ENCODE measurements at regions not wholly inside any gene's neighbourhood (a gene's known extent, or its start where the extent isn't known, plus 50 kb on each side); places are given as distances from the start of the nearest gene placed in this dataset.

- DNase-seq = no peak
Measured at GRCh38 chr7:110105307-110105706, 985.6 kb upstream of the LRRN3 start.

DNA sequence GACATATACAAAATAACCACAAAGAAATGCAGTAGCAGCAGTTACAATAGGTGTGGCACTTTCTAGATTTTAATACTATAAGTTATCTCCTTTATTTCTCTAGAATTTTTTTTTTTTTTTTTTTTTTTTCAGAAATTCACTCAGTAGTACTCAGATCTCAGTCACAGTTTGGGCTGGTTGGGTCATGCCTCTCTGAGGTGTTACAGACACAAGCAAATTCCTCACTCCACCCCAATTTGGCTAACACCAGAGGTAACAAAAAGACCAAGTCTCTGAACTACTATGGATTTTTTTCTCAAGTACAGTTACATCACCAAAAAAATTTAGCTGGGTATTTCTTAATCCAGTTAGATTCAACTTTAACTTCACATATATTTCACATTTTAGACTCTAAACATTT lies 985.1 kb upstream of the LRRN3 start:
- no peak for DNase-seq

DNA sequence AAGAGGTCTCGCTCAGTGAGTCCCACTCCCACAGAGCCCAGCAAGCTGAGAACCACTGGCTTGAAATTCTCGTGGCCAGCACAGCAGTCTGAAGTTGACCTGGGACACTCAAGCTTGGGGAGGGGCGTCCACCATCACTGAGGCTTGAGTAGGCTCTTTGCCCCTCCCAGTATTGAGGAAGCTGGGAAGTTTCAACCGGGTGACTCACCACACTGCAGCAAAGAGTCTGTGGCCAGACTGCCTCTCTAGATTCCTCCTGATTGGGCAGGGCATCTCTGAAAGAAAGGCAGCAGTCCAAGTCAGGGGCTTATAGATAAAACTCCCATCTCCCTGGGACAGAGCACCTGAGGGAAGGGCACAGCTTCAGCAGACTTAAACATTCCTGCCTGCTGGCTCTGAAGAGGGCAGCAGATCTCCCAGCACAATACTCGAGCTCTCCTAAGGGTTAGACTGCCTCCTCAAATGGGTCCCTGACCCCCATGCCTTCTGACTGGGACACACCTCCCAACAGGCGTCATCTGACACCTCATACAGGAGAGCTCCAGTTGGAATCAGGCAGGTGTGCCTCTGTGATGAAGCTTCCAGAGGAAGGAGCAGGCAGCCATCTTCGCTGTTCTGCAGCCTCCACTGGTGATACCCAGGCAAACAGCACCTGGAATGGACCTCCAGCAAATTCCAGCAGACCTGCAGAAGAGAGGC lies 970.9 kb upstream of the LRRN3 start:
- DNase-seq = no peak

DNA sequence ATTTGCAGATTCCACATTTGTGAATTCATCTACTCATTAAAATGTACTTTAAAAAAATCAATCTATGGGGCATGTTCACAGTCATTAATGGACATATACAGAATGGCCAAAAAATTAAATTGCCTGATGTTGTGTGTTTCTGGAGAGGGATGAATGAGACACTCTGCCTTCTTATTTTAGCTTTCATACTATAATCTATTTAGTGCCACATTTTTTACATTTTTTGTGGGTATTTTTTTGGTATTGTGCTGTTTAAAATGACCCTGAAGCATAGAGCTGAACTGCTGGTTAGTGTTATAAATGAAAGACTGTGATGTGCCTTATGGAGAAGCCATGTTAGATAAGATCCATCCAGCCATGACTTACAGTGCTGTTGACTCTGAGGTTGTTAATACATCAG lies 961.8 kb upstream of the LRRN3 start:
- no peak for DNase-seq

DNA sequence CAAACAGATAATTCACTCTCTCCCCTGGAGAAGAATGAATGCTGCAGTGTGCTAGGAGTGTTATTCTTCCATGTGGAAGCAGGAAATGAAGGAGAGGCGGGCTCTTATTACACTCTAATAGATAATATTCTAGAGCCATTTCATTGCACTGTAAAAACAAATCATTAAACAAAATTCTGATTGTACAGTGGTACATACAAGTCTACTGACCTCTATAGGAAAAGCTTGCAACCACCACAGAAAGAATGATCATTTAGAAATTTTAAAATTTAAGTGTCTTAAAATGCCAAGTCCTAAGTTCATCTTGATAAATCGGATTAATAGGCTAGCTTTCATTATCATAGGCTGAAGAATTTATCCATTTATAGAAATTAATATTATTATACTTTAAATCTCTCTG lies 960.3 kb upstream of the LRRN3 start:
- DNase-seq = no peak

- no peak for DNase-seq
Measured at GRCh38 chr7:110131344-110131743, 959.6 kb upstream of the LRRN3 start.

DNA sequence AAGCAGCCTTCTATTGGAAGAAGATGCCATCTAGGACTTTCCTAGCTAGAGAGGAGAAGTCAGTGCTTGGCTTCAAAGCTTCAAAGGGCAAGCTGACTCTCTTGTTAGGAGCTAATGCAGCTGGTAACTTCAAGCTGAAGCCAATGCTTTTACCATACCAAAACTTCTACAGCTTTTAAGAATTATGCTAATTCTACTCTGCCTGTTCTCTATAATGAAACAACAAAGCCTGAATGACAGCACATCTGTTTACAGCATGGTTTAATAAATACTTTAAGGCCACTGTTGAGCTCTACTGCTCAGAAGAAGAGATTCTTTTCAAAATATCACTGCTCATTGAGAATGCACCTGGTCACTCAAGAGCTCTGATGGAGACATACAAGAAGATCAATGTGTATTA lies 951.9 kb upstream of the LRRN3 start:
- no peak for DNase-seq

GRCh38 chr7:110142939-110143526 lies 947.9 kb upstream of the LRRN3 start:
- no peak for DNase-seq

- DNase-seq = no peak
Measured at GRCh38 chr7:110144599-110144998, 946.3 kb upstream of the LRRN3 start.

DNA sequence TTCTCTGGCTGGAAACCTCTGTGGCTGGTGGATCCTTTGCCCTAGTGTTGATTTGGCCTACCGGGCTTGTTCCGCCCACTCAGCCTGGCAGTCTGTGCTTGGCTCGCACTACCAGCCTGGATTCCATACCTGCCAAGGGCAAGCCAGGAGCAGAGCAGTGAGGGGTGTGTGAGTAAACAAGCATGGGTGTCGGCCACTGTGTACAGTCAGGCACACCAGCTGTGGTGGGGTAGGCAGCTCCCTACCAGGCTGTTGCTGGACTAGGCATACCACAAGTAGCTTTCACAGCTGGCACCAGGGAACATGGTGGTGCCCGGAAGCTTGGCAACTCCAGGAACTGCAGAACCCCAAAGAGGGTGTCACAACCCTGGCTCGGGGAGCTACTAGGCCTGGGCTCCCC lies 942.9 kb upstream of the LRRN3 start:
- DNase-seq = no peak

DNA sequence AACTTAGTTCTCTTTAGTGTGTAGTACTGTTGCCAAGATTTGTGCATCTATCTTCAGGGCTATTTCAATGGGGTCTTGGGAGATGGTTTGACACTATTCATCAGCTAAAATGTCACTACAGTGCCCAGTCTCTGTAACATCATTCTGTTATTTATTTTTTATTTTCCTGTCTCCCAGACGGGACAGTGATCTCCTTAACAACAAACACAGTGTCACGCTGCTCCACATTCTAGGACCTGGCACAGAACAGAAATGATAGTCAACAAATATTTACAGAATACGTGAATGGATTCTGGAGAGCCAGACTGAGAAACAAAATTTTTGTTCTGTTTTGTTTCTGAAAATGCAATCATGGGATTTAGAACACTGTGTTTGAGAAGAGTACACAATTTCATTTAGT lies 937.7 kb upstream of the LRRN3 start:
- DNase-seq = no peak

GRCh38 chr7:110156511-110156910 lies 934.4 kb upstream of the LRRN3 start:
- DNase-seq = no peak

DNA sequence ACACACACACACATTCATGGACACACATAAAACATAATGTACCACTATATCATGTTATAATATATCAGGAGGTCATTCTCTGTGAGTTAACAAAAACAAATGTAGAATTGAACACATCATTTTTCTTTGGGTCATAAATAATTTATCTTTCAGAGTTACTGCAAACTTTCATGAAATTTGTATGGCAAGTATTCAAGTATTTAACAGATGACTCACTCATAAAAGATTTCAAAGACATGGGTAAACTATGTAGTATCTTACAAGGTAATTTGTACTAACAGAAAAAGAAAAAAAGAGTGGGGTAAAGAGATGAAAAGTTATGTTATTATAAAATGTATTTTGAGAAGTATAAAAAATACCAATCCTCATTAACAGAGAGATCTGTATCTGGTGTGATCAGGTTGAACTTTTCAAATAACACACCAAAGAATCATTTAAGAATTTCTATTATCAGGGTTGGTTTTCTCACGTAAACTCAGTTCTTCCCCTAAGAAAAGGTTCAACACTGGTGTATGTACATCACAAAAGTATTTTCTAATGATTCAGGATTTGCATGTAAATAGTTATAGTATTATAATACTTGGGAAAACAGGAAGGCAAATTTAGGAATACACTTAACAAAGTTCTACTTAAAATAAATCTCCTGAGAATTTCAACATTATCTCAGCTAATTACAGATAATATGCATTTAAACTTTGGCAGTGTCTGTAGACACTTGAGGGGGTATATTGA lies 933.1 kb upstream of the LRRN3 start:
- no peak for DNase-seq

DNA sequence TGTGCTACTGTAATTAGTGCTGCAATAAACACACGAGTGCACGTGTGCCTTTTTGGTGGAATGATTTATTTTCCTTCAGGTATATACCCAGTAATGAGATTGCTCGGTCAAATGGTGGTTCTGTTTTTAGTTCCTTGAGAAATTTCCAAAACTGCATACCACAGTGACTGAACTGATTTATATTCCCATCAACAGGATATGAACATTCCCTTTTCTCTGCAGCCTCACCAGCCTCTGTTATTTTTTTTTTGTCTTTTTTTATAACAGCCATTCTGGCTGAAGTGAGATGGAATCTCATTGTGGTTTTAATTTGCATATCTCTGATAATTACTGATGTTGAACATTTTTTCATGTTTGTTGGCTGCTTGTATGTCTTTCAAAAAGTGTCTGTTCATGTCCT lies 922.9 kb upstream of the LRRN3 start:
- no peak for DNase-seq

DNA sequence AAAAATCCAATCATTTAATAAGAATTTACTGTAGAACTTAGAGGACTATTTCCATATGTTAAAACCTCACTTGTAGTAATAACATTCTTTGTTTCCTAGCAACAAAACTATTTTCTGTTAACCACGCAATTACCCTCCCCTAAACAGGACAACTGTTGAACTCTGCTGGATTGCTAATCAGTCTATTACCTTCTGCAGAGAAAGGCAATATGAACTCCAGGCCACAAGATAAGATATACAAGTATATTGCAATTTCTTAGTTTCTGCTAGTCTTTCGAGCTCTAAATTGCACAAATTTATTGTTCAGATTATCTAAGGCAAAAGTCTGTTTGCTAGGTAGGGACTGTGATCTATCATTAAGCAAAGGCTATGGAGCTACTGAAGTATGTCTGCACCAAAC lies 920.1 kb upstream of the LRRN3 start:
- DNase-seq = no peak

GRCh38 chr7:110177463-110177862 lies 913.5 kb upstream of the LRRN3 start:
- DNase-seq = no peak

DNA sequence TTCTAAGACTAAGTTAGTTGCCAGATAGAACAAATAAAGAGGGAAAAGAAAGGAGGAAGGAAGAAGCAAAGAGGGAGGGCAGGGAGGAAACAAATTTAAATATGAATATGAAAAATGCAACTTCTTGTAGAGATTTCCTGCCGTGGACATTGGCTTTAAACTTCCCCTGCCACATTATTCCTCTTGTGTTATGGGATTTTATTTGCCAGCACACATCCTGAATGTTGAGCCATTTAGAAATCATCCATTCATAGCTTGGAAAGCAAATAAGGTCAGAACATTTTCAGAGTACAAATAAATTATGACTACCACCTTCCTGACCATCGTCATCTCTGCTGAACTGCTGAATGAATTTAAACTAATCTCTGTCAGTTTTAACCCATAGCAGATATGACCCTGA lies 911.9 kb upstream of the LRRN3 start:
- DNase-seq = no peak

- no peak for DNase-seq
Measured at GRCh38 chr7:110181768-110182167, 909.2 kb upstream of the LRRN3 start.

- DNase-seq = no peak
Measured at GRCh38 chr7:110186334-110186733, 904.6 kb upstream of the LRRN3 start.

DNA sequence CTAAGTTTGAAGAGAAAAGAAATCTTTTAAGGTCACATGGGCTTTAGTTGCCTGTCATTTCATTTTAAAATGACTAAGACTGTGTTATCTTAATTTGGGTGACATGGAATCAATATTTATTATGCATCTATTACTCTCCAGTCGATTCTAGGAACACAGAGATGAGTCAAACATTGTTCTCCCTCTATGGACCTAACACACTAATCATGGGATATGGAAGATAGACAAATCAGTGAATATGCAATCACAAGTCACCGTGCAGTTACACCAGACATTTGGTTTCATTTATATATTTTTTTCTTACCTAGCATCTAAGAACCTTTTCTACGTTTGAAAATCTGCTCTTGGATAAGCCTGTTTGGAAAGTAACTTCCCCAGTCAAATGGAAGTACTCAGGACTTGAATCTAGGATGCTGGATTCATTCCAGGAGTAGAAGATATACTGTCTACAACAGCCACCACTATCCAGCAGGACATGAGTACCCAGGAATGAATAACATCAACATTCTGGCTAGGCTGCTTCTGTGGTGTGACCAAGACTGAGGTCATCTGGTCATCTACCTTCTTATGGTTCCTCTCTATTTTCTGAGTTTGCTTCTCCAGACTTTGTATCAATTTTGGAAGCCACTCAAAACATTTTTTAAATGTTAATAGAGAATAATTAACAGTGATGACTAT lies 902.9 kb upstream of the LRRN3 start:
- no peak for DNase-seq

DNA sequence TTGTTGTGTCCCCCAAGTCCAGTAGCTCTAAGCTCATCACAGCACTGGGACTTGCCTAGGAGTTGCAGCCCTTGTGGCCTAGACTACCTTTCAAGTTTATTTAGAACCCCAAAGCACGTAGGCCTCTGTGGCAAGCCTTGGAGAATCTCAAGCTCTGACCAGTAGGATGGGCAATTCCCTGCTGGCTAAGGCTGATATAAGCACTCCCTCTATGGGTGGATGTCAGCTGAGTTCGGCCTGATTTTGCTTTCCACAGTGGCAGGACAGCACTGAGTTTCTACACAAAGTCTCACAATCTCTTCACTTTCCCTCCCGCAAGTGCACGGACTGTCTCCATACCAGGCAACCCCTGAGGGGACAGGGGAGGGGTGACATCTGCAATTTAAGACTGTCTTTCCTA lies 886.4 kb upstream of the LRRN3 start:
- no peak for DNase-seq

GRCh38 chr7:110205899-110206298 lies 885.0 kb upstream of the LRRN3 start:
- no peak for DNase-seq

Data from anterior cingulate cortex (tissue), 58 donors.